Right lobe of liver (tissue), 6 donors: ENCODE measurements at regions not wholly inside any gene's neighbourhood (a gene's known extent, or its start where the extent isn't known, plus 50 kb on each side); places are given as distances from the start of the nearest gene placed in this dataset.

Experiments
- ATAC-seq, 4 donors: fragments of 200-7000 bp; cut with Tn5 transposase; one replicate each; pipeline ENCODE4 v1.9.1; 2020; ENCODE audit warnings: mild to moderate bottlenecking in 4 of 4, moderate library complexity in 4 of 4
- DNase-seq, 3 donors: peaks; one replicate each; pipeline ENCODE4 v3.0.0-alpha.2; 2020
- H3K27ac ChIP-seq, 3 donors: fragments of 200-600 bp; one replicate each; pipeline ENCODE4 v1.8.0; 2022
- H3K27me3 ChIP-seq, 2 donors: fragments of 200-600 bp; one replicate each; pipeline ENCODE4 v1.8.0; 2022
- H3K36me3 ChIP-seq, 4 donors: fragments of 200-600 bp; sonication (generic) in 1 of 4; one replicate each; pipeline versions ENCODE4 v1.5.1 to v1.8.0; 2017 to 2022; ENCODE audit warnings: control low read depth in 1 of 4
- H3K4me1 ChIP-seq, 4 donors: fragments of 200-600 bp; sonication (generic) in 1 of 4; one replicate each; pipeline versions ENCODE4 v1.5.1 to v1.8.0; 2017 to 2022; ENCODE audit warnings: control low read depth in 1 of 4
- H3K4me3 ChIP-seq, 3 donors: fragments of 200-600 bp; one replicate each; pipeline ENCODE4 v1.8.0; 2022
- H3K9me3 ChIP-seq, 4 donors: fragments of 200-600 bp; sonication (generic) in 1 of 4; one replicate each; pipeline versions ENCODE4 v1.5.1 to v1.8.0; 2017 to 2022; ENCODE audit warnings: control low read depth in 1 of 4
- POLR2A ChIP-seq: fragments of 450-650 bp; IDR thresholded peaks from one replicate; pipeline ENCODE4 v1.6.1; 2017; ENCODE audit warnings: antibody characterized with exemption, mild to moderate bottlenecking
- WGBS: methylation state at CpG from one replicate; pipeline ENCODE4 v1.1.6; 2018; ENCODE audit warnings: low coverage, low lambda C conversion rate; ENCODE audit not compliant: insufficient coverage; ENCODE audit errors: missing lambda C conversion rate; 5-methylcytosine and 5-hydroxymethylcytosine counted together
- intact Hi-C, 2 donors: fragments of 100-400 bp; cut with DNase I; formaldehyde crosslinking; loops; one replicate each; pipeline versions ENCODE4 v1.11.2 to v1.14.1; 2022
- TF ChIP-seq, protein P1 (sequence below), 4 donors: fragments of 200-600 bp in 3 of 4; fragments of 450-650 bp in 1 of 4; IDR thresholded peaks; one replicate each; pipeline versions ENCODE4 v1.5.1 to v1.8.0; 2016 to 2022; ENCODE audit warnings: antibody characterized with exemption in 4 of 4, mild to moderate bottlenecking in 2 of 4
- donor health status: DM: no; HTN: yes; CAD: no.
- donor health status: DM: no; HTN: no; CAD: no.
- donor health status: DM: no; HTN: no; CAD: no.
- donor health status: DM: no; HTN: yes; CAD: no.
- donor health status: DM: no; HTN: yes; CAD: no.

DNA sequence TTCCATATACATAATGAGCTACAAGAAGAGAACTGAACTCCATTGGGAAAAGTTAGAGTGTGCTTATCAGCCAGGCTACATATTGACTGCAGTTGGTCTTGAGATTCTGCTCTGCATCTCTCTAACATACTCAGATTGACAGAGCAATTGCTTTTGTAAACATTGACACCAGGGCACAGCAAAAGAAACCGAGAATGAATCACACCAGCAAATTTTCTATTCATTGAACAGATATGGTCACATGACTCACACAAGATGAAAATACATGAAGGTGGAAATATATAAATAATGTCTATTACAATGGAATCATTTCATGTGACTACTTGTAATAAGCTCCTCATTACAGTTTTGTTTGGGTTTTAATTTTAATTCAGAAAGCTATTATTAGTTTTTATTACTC lies 691.9 kb upstream of the TMEFF2 start:
- ATAC-seq (no peak), DNase-seq (no peak)
- Histone ChIP-seq H3K4me1 (no peaks in the 10 kb centered on the region), H3K27me3 (no peaks in the 10 kb centered on the region), H3K36me3 (no peaks in the 10 kb centered on the region), H3K27ac (no peak overlapping the region), H3K9me3 (no peaks in the 10 kb centered on the region), H3K4me3 (no peak overlapping the region)
- 29% methylated on average over 1 of the region's 1 CpG for WGBS
- intact Hi-C loops = no loop called here
- no peak for TF ChIP-seq POLR2A
- TF ChIP-seq, protein P1, sequence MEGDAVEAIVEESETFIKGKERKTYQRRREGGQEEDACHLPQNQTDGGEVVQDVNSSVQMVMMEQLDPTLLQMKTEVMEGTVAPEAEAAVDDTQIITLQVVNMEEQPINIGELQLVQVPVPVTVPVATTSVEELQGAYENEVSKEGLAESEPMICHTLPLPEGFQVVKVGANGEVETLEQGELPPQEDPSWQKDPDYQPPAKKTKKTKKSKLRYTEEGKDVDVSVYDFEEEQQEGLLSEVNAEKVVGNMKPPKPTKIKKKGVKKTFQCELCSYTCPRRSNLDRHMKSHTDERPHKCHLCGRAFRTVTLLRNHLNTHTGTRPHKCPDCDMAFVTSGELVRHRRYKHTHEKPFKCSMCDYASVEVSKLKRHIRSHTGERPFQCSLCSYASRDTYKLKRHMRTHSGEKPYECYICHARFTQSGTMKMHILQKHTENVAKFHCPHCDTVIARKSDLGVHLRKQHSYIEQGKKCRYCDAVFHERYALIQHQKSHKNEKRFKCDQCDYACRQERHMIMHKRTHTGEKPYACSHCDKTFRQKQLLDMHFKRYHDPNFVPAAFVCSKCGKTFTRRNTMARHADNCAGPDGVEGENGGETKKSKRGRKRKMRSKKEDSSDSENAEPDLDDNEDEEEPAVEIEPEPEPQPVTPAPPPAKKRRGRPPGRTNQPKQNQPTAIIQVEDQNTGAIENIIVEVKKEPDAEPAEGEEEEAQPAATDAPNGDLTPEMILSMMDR (IDR thresholded peaks at IDR 0.05) = no peak

GRCh38 chr2:192885569-192886160 lies 690.9 kb upstream of the TMEFF2 start:
- DNase-seq (no peak), ATAC-seq (peak in 1 of 4 donors; percentile 46)
- no peaks in the 10 kb centered on the region for H3K4me1 ChIP-seq
- intact Hi-C loops = no loop called here
- TF ChIP-seq, protein P1 (IDR thresholded peaks at IDR 0.05) = no peak
- TF ChIP-seq POLR2A = no peak
- no peak overlapping the region for H3K4me3 ChIP-seq
- WGBS = 13% methylated on average over 4 of the region's 4 CpGs
- no peaks in the 10 kb centered on the region for H3K36me3 ChIP-seq
- H3K9me3 ChIP-seq = no peaks in the 10 kb centered on the region
- H3K27ac ChIP-seq = no peak overlapping the region
- no peaks in the 10 kb centered on the region for H3K27me3 ChIP-seq

- H3K4me1 ChIP-seq = no peaks in the 10 kb centered on the region
- no peak overlapping the region for H3K4me3 ChIP-seq
- no peaks in the 10 kb centered on the region for H3K27me3 ChIP-seq
- DNase-seq (no peak), ATAC-seq (no peak)
- intact Hi-C loops = no loop called here
- 93% methylated on average over 3 of the region's 3 CpGs for WGBS
- H3K36me3 ChIP-seq = no peaks in the 10 kb centered on the region
- H3K27ac ChIP-seq = no peak overlapping the region
- TF ChIP-seq, protein P1 (IDR thresholded peaks at IDR 0.05) = no peak
- no peak for TF ChIP-seq POLR2A
- H3K9me3 ChIP-seq = no peaks in the 10 kb centered on the region
Observed at GRCh38 chr2:192877159-192877558, 682.4 kb upstream of the TMEFF2 start.

DNA sequence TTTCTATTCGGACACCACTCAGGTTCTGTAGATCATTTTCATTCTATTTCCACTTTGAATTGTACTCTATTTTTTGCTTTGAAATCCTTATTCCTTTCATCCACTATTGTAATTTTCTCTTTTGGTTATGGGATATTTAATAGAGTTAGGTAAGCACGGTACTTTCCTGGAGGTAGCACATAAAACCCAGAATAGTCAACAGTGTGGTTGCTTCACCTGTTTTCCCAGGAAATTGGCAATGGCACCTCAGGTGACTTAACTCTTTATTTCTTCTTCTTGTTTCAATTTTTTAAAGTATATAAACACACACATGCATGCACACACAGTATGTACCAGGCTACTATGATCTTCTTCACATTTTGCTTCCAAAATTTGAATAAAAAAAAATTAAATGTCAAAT lies 682.0 kb upstream of the TMEFF2 start:
- no peaks in the 10 kb centered on the region for H3K9me3 ChIP-seq
- intact Hi-C loops = no loop called here
- no peaks in the 10 kb centered on the region for H3K4me1 ChIP-seq
- H3K27me3 ChIP-seq = no peaks in the 10 kb centered on the region
- ATAC-seq (no peak), DNase-seq (no peak)
- TF ChIP-seq, protein P1 (IDR thresholded peaks at IDR 0.05) = no peak
- no peak for TF ChIP-seq POLR2A
- H3K4me3 ChIP-seq = no peak overlapping the region
- H3K27ac ChIP-seq = no peak overlapping the region
- H3K36me3 ChIP-seq = no peaks in the 10 kb centered on the region
- WGBS = 54% methylated on average over 2 of the region's 2 CpGs

DNA sequence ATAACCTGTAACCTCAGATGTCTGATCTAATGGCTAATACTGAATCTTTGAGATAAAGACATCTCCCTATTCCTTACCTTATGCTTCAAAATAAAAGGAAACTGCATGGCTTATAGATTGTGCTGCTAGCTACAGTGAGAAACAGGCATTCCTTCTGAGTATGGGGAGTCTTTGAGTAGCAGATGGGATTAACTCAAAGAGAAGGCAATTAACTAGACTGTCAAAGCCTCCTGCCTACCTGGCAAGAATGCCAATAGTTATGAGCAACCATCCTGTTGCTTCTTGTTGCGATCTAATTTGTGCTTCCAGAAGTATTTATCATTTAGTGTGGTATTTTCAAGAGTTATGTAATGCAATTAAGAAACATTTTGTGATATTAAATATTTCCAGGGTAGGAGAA lies 660.0 kb upstream of the TMEFF2 start:
- WGBS = 100% methylated on average over 1 of the region's 1 CpG

More for the DNA sequence above, 660.0 kb upstream of the TMEFF2 start:
- no peaks in the 10 kb centered on the region for H3K4me1 ChIP-seq
- no peaks in the 10 kb centered on the region for H3K9me3 ChIP-seq
- H3K36me3 ChIP-seq = no peaks in the 10 kb centered on the region
- intact Hi-C loops = no loop called here
- TF ChIP-seq, protein P1 (IDR thresholded peaks at IDR 0.05) = no peak
- no peak for TF ChIP-seq POLR2A
- H3K27me3 ChIP-seq = no peaks in the 10 kb centered on the region
- DNase-seq (no peak), ATAC-seq (no peak)
- no peak overlapping the region for H3K4me3 ChIP-seq
- no peak overlapping the region for H3K27ac ChIP-seq
